ENCODE measurements at regions not wholly inside any gene's neighbourhood (a gene's known extent, or its start where the extent isn't known, plus 50 kb on each side); places are given as distances from the start of the nearest gene placed in this dataset.

- no peak for TF ChIP-seq CTCF (IDR thresholded peaks at IDR 0.05; ENCODE audit: low read depth, low read length)
- TF ChIP-seq, protein P1, sequence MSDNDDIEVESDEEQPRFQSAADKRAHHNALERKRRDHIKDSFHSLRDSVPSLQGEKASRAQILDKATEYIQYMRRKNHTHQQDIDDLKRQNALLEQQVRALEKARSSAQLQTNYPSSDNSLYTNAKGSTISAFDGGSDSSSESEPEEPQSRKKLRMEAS (IDR thresholded peaks at IDR 0.05; ENCODE audit: low read depth, low read length): no peak
These were observed 229.3 kb downstream of the NSUN3 start for GRCh38 chr3:94292151-94292550.
